Common myeloid progenitor, CD34-positive (primary cell): ENCODE measurements at regions not wholly inside any gene's neighbourhood (a gene's known extent, or its start where the extent isn't known, plus 50 kb on each side); places are given as distances from the start of the nearest gene placed in this dataset.

ENCODE experiments used
- CTCF ChIA-PET: fragments of 350-600 bp; sonication (Branson Sonifier 250); formaldehyde crosslinking; loops from one replicate; lab custom pipeline; 2021; ENCODE audit warnings: antibody characterized with exemption; lab: Charles Lee
- POLR2A ChIA-PET: fragments of 350-600 bp; sonication (Branson Sonifier 250); formaldehyde crosslinking; loops from one replicate; lab custom pipeline; 2021; ENCODE audit warnings: antibody characterized with exemption; lab: Charles Lee
- DNase-seq, 3 donors: peaks; one replicate each; pipeline versions ENCODE4 v3.0.0 to v3.0.0-alpha.2; 2013
- H3K27ac ChIP-seq, 2 experiments: 1 replicate in 1 of 2; 2 replicates in 1 of 2; pipeline ENCODE4 v1.7.0; 2013; ENCODE audit warnings: inconsistent platforms in 2 of 2, low read length in 2 of 2, mild to moderate bottlenecking in 2 of 2, low read depth in 1 of 2, moderate library complexity in 1 of 2; ENCODE audit not compliant: severe bottlenecking in 2 of 2, insufficient read depth in 1 of 2, poor library complexity in 1 of 2
- H3K27me3 ChIP-seq, 5 experiments: replicated peaks in 2 of 5; 1 replicate in 3 of 5; 2 replicates in 2 of 5; pipeline versions ENCODE4 v1.6.1 to v1.7.0; 2013; ENCODE audit warnings: low read length in 4 of 5, mild to moderate bottlenecking in 2 of 5, moderate library complexity in 2 of 5, inconsistent platforms in 1 of 5; ENCODE audit not compliant: insufficient read depth in 5 of 5, control insufficient read depth in 4 of 5
- H3K36me3 ChIP-seq, 4 experiments: 1 replicate in 2 of 4; 2 replicates in 2 of 4; pipeline versions ENCODE4 v1.6.1 to v1.7.0; 2013; ENCODE audit warnings: low read length in 3 of 4, control low read depth in 1 of 4, mild to moderate bottlenecking in 1 of 4; ENCODE audit not compliant: control insufficient read depth in 4 of 4, insufficient read depth in 4 of 4
- H3K4me1 ChIP-seq, 4 experiments: 1 replicate in 3 of 4; 2 replicates in 1 of 4; pipeline versions ENCODE4 v1.6.1 to v1.7.1; 2013; ENCODE audit warnings: low read length in 3 of 4, mild to moderate bottlenecking in 3 of 4, control low read depth in 1 of 4, inconsistent platforms in 1 of 4, moderate library complexity in 1 of 4; ENCODE audit not compliant: control insufficient read depth in 4 of 4, insufficient read depth in 4 of 4; ENCODE audit errors: control extremely low read depth in 1 of 4
- H3K4me3 ChIP-seq, 7 experiments: 1 replicate in 4 of 7; 2 replicates in 3 of 7; pipeline versions ENCODE4 v1.5.1 to v1.7.0; 2013; ENCODE audit warnings: mild to moderate bottlenecking in 7 of 7, low read length in 6 of 7, moderate library complexity in 6 of 7, inconsistent platforms in 2 of 7, low read depth in 2 of 7, control low read depth in 1 of 7; ENCODE audit not compliant: insufficient read depth in 4 of 7, control insufficient read depth in 1 of 7; ENCODE audit errors: extremely low read depth in 1 of 7
- H3K9me3 ChIP-seq, 5 experiments: 1 replicate in 4 of 5; 2 replicates in 1 of 5; pipeline versions ENCODE4 v1.6.1 to v1.7.1; 2013; ENCODE audit warnings: low read length in 4 of 5, mild to moderate bottlenecking in 2 of 5, inconsistent platforms in 1 of 5, low read depth in 1 of 5, moderate library complexity in 1 of 5; ENCODE audit not compliant: control insufficient read depth in 4 of 5, insufficient read depth in 2 of 5; ENCODE audit errors: control extremely low read depth in 1 of 5
- WGBS: methylation state at CpG from one replicate; pipeline ENCODE4 v1.1.5; 2013; ENCODE audit not compliant: insufficient coverage; 5-methylcytosine and 5-hydroxymethylcytosine counted together

DNA sequence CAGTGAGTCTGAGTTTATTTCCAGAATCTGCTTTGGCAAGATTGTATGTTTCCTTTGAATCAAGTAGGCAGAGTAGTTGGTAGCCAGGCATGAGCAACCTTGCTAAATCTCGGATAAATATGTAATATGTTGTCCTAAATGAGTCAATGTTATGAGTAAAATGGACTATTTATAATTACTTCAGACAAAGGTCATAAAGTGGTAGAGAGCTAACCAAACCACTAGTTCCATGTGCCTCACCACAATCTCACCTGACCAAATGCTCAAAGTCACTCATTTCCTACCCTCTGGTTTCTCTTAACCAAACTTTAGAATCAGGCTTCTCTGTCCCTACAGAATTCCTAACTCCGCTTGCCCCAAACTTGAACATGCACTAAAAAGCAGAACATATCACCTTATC, 261.2 kb upstream of the FSIP2 start:
- H3K4me1 ChIP-seq: no peaks in the 10 kb centered on the region
- H3K36me3 ChIP-seq: no peaks in the 10 kb centered on the region
- ChIA-PET CTCF (no interaction called here), POLR2A (no interaction called here)
- no peak overlapping the region for H3K27ac ChIP-seq
- no peak for DNase-seq
- no peaks in the 10 kb centered on the region for H3K27me3 ChIP-seq
- H3K4me3 ChIP-seq: no peak overlapping the region
- WGBS: 100% methylated on average over 2 of the region's 2 CpGs
- no peaks in the 10 kb centered on the region for H3K9me3 ChIP-seq

DNA sequence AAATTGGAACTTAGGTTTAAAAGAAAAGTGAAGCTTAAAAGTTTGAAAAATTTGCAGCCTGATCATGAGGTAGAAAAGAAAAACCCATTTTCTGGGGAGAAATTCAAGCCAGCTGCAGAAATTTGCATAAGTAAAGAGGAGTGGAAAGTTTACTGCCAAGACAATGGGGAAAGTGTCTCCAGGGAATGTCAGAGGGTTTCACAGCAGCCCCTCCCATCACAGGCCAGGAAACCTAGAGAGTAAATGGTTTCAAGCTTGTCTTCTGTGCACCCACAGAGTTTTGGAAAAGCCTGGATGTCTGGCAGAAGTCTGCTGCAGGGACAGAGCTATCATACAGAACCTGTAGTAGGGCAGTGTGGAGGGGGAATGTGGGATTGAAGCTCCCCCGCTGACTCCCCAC, 254.0 kb upstream of the FSIP2 start:
- Histone ChIP-seq H3K27ac (no peak overlapping the region), H3K36me3 (no peaks in the 10 kb centered on the region), H3K9me3 (peaks cover 0 to 2% (median 0%) of the 10 kb centered on the region in 5 experiments), H3K27me3 (no peaks in the 10 kb centered on the region), H3K4me3 (no peak overlapping the region), H3K4me1 (no peaks in the 10 kb centered on the region)
- POLR2A ChIA-PET: interaction anchor here (0.6 kb wide), 1 partner anchor 296 kb away, joined by 3 read pairs; no protein-coding TSS in a partner anchor
- no peak for DNase-seq
- CTCF ChIA-PET: no interaction called here
- no CpG with 5 or more reads among the region's 1 CpG for WGBS

GRCh38 chr2:185502351-185502750, 236.3 kb upstream of the FSIP2 start:
- H3K4me1 ChIP-seq: no peaks in the 10 kb centered on the region
- DNase-seq: no peak
- H3K27me3 ChIP-seq: no peaks in the 10 kb centered on the region
- H3K36me3 ChIP-seq: no peaks in the 10 kb centered on the region
- POLR2A ChIA-PET: no interaction called here
- 60% methylated on average over 1 of the region's 1 CpG for WGBS
- no peak overlapping the region for H3K27ac ChIP-seq
- peaks cover 0 to 4% (median 0%) of the 10 kb centered on the region in 5 experiments for H3K9me3 ChIP-seq
- CTCF ChIA-PET: no interaction called here
- H3K4me3 ChIP-seq: no peak overlapping the region

DNA sequence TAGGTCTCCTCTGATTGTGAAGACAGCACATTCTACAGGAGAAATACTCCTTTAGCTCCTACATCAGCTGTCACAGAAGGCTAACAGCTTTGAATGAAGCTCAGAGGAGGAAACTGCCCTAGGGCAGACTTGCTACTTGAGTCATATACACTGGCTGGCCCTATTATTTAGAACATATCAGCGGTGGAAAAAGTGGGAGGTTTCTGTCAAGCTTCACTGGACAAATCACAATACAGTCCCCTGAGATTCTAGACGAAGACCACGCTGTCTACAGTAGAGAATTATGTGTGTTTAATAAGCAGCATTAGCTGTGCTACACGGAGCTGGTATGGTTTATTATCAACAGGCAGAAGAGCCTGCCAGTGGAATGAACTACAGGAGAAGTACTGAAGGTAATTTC, 230.9 kb upstream of the FSIP2 start:
- no peaks in the 10 kb centered on the region for H3K36me3 ChIP-seq
- peaks cover 0 to 17% (median 5%) of the 10 kb centered on the region in 5 experiments for H3K9me3 ChIP-seq
- DNase-seq: no peak
- H3K27ac ChIP-seq: no peak overlapping the region
- H3K4me1 ChIP-seq: no peaks in the 10 kb centered on the region
- ChIA-PET CTCF (no interaction called here), POLR2A (no interaction called here)
- no peak overlapping the region for H3K4me3 ChIP-seq
- WGBS: 93% methylated on average over 4 of the region's 4 CpGs
- no peaks in the 10 kb centered on the region for H3K27me3 ChIP-seq

- WGBS: no CpG with 5 or more reads among the region's 3 CpGs
- ChIA-PET POLR2A (no interaction called here), CTCF (no interaction called here)
- Histone ChIP-seq H3K4me3 (no peak overlapping the region), H3K4me1 (no peaks in the 10 kb centered on the region), H3K36me3 (no peaks in the 10 kb centered on the region), H3K9me3 (peaks cover 0 to 17% (median 5%) of the 10 kb centered on the region in 5 experiments), H3K27ac (no peak overlapping the region), H3K27me3 (no peaks in the 10 kb centered on the region)
- no peak for DNase-seq
Observed at GRCh38 chr2:185510060-185510459, 228.5 kb upstream of the FSIP2 start.

DNA sequence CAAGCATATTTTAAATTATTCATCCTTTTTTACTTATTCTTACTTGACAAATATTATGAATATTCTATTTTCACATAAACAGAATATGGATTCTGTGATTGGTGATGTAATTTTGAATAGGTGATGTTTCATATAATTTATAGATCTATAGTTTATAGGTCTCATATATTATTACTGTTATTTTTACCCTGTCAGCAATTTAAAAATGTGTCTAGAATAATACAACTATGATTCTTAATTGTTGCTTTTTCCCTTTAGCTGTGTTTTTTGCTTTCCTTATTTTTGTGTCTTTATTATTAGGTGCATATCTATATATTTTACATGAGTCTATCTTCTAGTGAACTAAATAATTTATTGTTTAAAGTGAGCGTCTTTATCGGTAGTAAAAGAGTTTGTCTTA, 226.7 kb upstream of the FSIP2 start:
- Histone ChIP-seq H3K9me3 (peaks cover 0 to 17% (median 3%) of the 10 kb centered on the region in 5 experiments), H3K4me3 (no peak overlapping the region), H3K27me3 (no peaks in the 10 kb centered on the region), H3K4me1 (no peaks in the 10 kb centered on the region), H3K36me3 (no peaks in the 10 kb centered on the region), H3K27ac (no peak overlapping the region)
- ChIA-PET POLR2A (no interaction called here), CTCF (no interaction called here)
- WGBS: no CpG with 5 or more reads among the region's 2 CpGs
- no peak for DNase-seq

DNA sequence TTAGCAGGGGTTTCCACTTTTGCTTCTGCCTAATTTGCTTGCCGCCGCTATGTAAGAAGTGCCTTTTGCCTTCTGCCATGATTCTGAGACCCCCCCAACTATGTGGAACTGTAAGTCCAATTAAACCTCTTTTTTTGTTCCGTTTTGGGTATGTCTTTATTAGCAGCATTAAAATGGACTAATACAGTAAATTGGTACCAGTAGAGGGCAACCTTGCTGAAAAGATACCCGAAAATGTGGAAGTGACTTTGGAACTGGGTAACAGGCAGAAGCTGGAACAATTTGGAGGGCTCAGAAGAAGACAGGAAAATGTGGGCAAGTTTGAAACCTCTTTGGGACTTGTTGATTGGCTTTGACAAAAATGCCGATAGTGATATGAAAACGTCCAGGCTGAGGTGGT, 216.1 kb upstream of the FSIP2 start:
- ChIA-PET CTCF (interaction anchor here (0.6 kb wide), 1 partner anchor 314 kb away, joined by 3 read pairs; no protein-coding TSS in a partner anchor), POLR2A (no interaction called here)
- no peaks in the 10 kb centered on the region for H3K4me1 ChIP-seq
- no peak overlapping the region for H3K4me3 ChIP-seq
- 80% methylated on average over 3 of the region's 6 CpGs for WGBS
- H3K9me3 ChIP-seq: peaks cover 0 to 8% (median 2%) of the 10 kb centered on the region in 5 experiments
- peak in 1 of 3 donors; percentile 0 for DNase-seq
- H3K27ac ChIP-seq: no peak overlapping the region
- H3K36me3 ChIP-seq: no peaks in the 10 kb centered on the region
- no peaks in the 10 kb centered on the region for H3K27me3 ChIP-seq
